Kidney (tissue), 13 donors: ENCODE measurements at regions not wholly inside any gene's neighbourhood (a gene's known extent, or its start where the extent isn't known, plus 50 kb on each side); places are given as distances from the start of the nearest gene placed in this dataset.

Experiments used
- DNase-seq, 5 donors: peaks; one replicate each; pipeline ENCODE4 v3.0.0-alpha.2; 2013 to 2020
- FAIRE-seq: peaks from 2 replicates; lab custom pipeline; 2012; peaks lifted over from hg19 to GRCh38; lab: Jason Lieb, UNC
- H3K27ac ChIP-seq, 2 donors: one replicate each; pipeline ENCODE4 v1.7.0; 2013; ENCODE audit warnings: low read depth in 2 of 2, low read length in 2 of 2, inconsistent platforms in 1 of 2
- H3K27me3 ChIP-seq: one replicate; pipeline ENCODE4 v1.7.1; 2013; ENCODE audit warnings: low read length, inconsistent platforms; ENCODE audit not compliant: control insufficient read depth, insufficient read depth
- H3K36me3 ChIP-seq, 3 donors: one replicate each; pipeline versions ENCODE4 v1.7.0 to v1.7.1; 2013; ENCODE audit warnings: low read length in 3 of 3, control low read depth in 1 of 3, inconsistent platforms in 1 of 3; ENCODE audit not compliant: insufficient read depth in 3 of 3, control insufficient read depth in 2 of 3
- H3K4me1 ChIP-seq, 3 donors: one replicate each; pipeline versions ENCODE4 v1.7.0 to v1.7.1; 2013; ENCODE audit warnings: low read length in 3 of 3, inconsistent platforms in 1 of 3, low read depth in 1 of 3; ENCODE audit not compliant: control insufficient read depth in 2 of 3, insufficient read depth in 2 of 3
- H3K4me3 ChIP-seq, 3 donors: one replicate each; pipeline versions ENCODE4 v1.7.0 to v1.8.1; 2013; ENCODE audit warnings: low read length in 3 of 3, control low read depth in 1 of 3, inconsistent platforms in 1 of 3
- H3K9ac ChIP-seq, 3 donors: one replicate each; pipeline versions ENCODE4 v1.7.0 to v1.7.1; 2013; ENCODE audit warnings: low read length in 3 of 3, control low read depth in 1 of 3, inconsistent platforms in 1 of 3
- H3K9me3 ChIP-seq, 3 donors: one replicate each; pipeline versions ENCODE4 v1.7.0 to v1.7.1; 2013; ENCODE audit warnings: low read length in 3 of 3, control low read depth in 1 of 3, inconsistent platforms in 1 of 3; ENCODE audit not compliant: control insufficient read depth in 2 of 3, insufficient read depth in 1 of 3
- CTCF ChIP-seq: IDR thresholded peaks from 3 replicates; pipeline ENCODE4 v1.5.1; 2012; ENCODE audit warnings: mild to moderate bottlenecking, moderate library complexity, borderline replicate concordance; ENCODE audit not compliant: insufficient read depth; ENCODE audit errors: extremely low read depth
- intact Hi-C: fragments of 100-400 bp; cut with DNase I; formaldehyde crosslinking; loops from one replicate; pipeline ENCODE4 v1.11.1; 2022
- donor health status: control.
- donor health status: control.
- donor health status: control.
- donor health status: control.
- donor health status: control.
- donor health status: DM: yes; HTN: yes; CAD: no.
- donor health status: Normal renal cell carcinoma (clear cell type).

- no peaks in the 10 kb centered on the region for H3K27me3 ChIP-seq
- no peak overlapping the region for H3K4me3 ChIP-seq
- no peak for FAIRE-seq
- no peak overlapping the region for H3K9ac ChIP-seq
- intact Hi-C loops: no loop called here
- H3K9me3 ChIP-seq: no peaks in the 10 kb centered on the region
- H3K36me3 ChIP-seq: no peaks in the 10 kb centered on the region
- H3K4me1 ChIP-seq: peaks cover 0 to 21% (median 3%) of the 10 kb centered on the region in 3 donors
- DNase-seq: no peak
- no peak for TF ChIP-seq CTCF
- no peak overlapping the region for H3K27ac ChIP-seq
Observed at GRCh38 chr5:124872086-124872485, 125.6 kb upstream of the ZNF608 start.

- no peaks in the 10 kb centered on the region for H3K9me3 ChIP-seq
- H3K27ac ChIP-seq: no peak overlapping the region
- H3K9ac ChIP-seq: no peak overlapping the region
- no peaks in the 10 kb centered on the region for H3K36me3 ChIP-seq
- intact Hi-C loops: no loop called here
- no peak for TF ChIP-seq CTCF
- DNase-seq (no peak), FAIRE-seq (no peak)
- H3K4me1 ChIP-seq: peaks cover 0 to 21% (median 2%) of the 10 kb centered on the region in 3 donors
- H3K27me3 ChIP-seq: no peaks in the 10 kb centered on the region
- H3K4me3 ChIP-seq: no peak overlapping the region
Observed at GRCh38 chr5:124872615-124873014, 126.2 kb upstream of the ZNF608 start.

- intact Hi-C loops: no loop called here
- Histone ChIP-seq H3K9ac (no peak overlapping the region), H3K9me3 (no peaks in the 10 kb centered on the region), H3K27me3 (no peaks in the 10 kb centered on the region), H3K27ac (no peak overlapping the region), H3K36me3 (no peaks in the 10 kb centered on the region), H3K4me3 (no peak overlapping the region), H3K4me1 (peaks cover 0 to 16% (median 2%) of the 10 kb centered on the region in 3 donors)
- TF ChIP-seq CTCF: no peak
- DNase-seq (no peak), FAIRE-seq (no peak)
Observed at GRCh38 chr5:124873188-124873587, 126.7 kb upstream of the ZNF608 start.

- DNase-seq (no peak), FAIRE-seq (no peak)
- H3K9ac ChIP-seq: no peak overlapping the region
- TF ChIP-seq CTCF: no peak
- no peak overlapping the region for H3K4me3 ChIP-seq
- H3K4me1 ChIP-seq: peaks cover 0 to 11% (median 2%) of the 10 kb centered on the region in 3 donors
- intact Hi-C loops: no loop called here
- no peaks in the 10 kb centered on the region for H3K36me3 ChIP-seq
- H3K27me3 ChIP-seq: no peaks in the 10 kb centered on the region
- no peaks in the 10 kb centered on the region for H3K9me3 ChIP-seq
- H3K27ac ChIP-seq: no peak overlapping the region
Observed at GRCh38 chr5:124873713-124874112, 127.3 kb upstream of the ZNF608 start.
